ENCODE measurements at regions not wholly inside any gene's neighbourhood (a gene's known extent, or its start where the extent isn't known, plus 50 kb on each side); places are given as distances from the start of the nearest gene placed in this dataset.

- 87 to 89% methylated on average over 3 of the region's 3 CpGs for WGBS, 2 donors
- no peaks in the 10 kb centered on the region for H3K36me3 ChIP-seq
- intact Hi-C loops (cut with DNase I) = no loop called here
Measured at GRCh38 chr14:98966016-98966415, 306.0 kb downstream of the BCL11B start.

GRCh38 chr14:98966475-98967162 lies 305.4 kb downstream of the BCL11B start:
- no peak for DNase-seq
- H3K27ac ChIP-seq = no peak overlapping the region
- H3K36me3 ChIP-seq = no peaks in the 10 kb centered on the region
- intact Hi-C loops (cut with DNase I) = no loop called here
- 86 to 90% methylated on average over 5 to 6 of the region's 6 CpGs for WGBS, 2 donors
- H3K4me3 ChIP-seq (replicated peaks in 1 of 3) = no peak overlapping the region
- H3K27me3 ChIP-seq = no peaks in the 10 kb centered on the region
- no peaks in the 10 kb centered on the region for H3K9me3 ChIP-seq
- no peaks in the 10 kb centered on the region for H3K4me1 ChIP-seq
- no peak for TF ChIP-seq POLR2A (IDR thresholded peaks at IDR 0.05)

More at GRCh38 chr14:98966016-98966415, 306.0 kb downstream of the BCL11B start:
- Histone ChIP-seq H3K4me1 (no peaks in the 10 kb centered on the region), H3K9me3 (no peaks in the 10 kb centered on the region), H3K27ac (no peak overlapping the region), H3K4me3 (replicated peaks in 1 of 3) (no peak overlapping the region), H3K27me3 (no peaks in the 10 kb centered on the region)
- TF ChIP-seq CTCF (IDR thresholded peaks at IDR 0.05) (no peak), POLR2A (IDR thresholded peaks at IDR 0.05) (no peak)
- no peak for DNase-seq

GRCh38 chr14:98974113-98974512 lies 297.9 kb downstream of the BCL11B start:
- 87 to 93% methylated on average over 1 of the region's 1 CpG for WGBS, 2 donors
- H3K4me1 ChIP-seq = no peaks in the 10 kb centered on the region
- H3K4me3 ChIP-seq (replicated peaks in 1 of 3) = no peak overlapping the region
- TF ChIP-seq CTCF (IDR thresholded peaks at IDR 0.05) (no peak), POLR2A (IDR thresholded peaks at IDR 0.05) (no peak)
- intact Hi-C loops (cut with DNase I) = no loop called here
- H3K27ac ChIP-seq = no peak overlapping the region
- no peak for DNase-seq
- H3K27me3 ChIP-seq = no peaks in the 10 kb centered on the region
- H3K9me3 ChIP-seq = no peaks in the 10 kb centered on the region
- H3K36me3 ChIP-seq = no peaks in the 10 kb centered on the region

GRCh38 chr14:98976271-98976670 lies 295.7 kb downstream of the BCL11B start:
- 61 to 66% methylated on average over 3 of the region's 3 CpGs for WGBS, 2 donors
- no peak overlapping the region for H3K27ac ChIP-seq
- H3K4me1 ChIP-seq = no peaks in the 10 kb centered on the region
- H3K4me3 ChIP-seq (replicated peaks in 1 of 3) = no peak overlapping the region
- TF ChIP-seq CTCF (IDR thresholded peaks at IDR 0.05) = no peak
- no peak for TF ChIP-seq POLR2A (IDR thresholded peaks at IDR 0.05)
- H3K27me3 ChIP-seq = no peaks in the 10 kb centered on the region
- DNase-seq = no peak
- H3K9me3 ChIP-seq = no peaks in the 10 kb centered on the region
- intact Hi-C loops (cut with DNase I) = no loop called here
- no peaks in the 10 kb centered on the region for H3K36me3 ChIP-seq

GRCh38 chr14:98977451-98977850 lies 294.5 kb downstream of the BCL11B start:
- intact Hi-C loops (cut with DNase I) = no loop called here
- DNase-seq = no peak
- Histone ChIP-seq H3K27ac (no peak overlapping the region), H3K4me1 (no peaks in the 10 kb centered on the region), H3K4me3 (replicated peaks in 1 of 3) (no peak overlapping the region), H3K36me3 (no peaks in the 10 kb centered on the region), H3K9me3 (no peaks in the 10 kb centered on the region), H3K27me3 (no peaks in the 10 kb centered on the region)
- no peak for TF ChIP-seq CTCF (IDR thresholded peaks at IDR 0.05)
- TF ChIP-seq POLR2A (IDR thresholded peaks at IDR 0.05) = no peak
